Heart left ventricle (tissue), 16 donors: ENCODE measurements at regions not wholly inside any gene's neighbourhood (a gene's known extent, or its start where the extent isn't known, plus 50 kb on each side); places are given as distances from the start of the nearest gene placed in this dataset.

Experiments used
- ATAC-seq, 4 donors: fragments of 200-7000 bp; cut with Tn5 transposase; one replicate each; pipeline ENCODE4 v1.9.1; 2020 to 2022; ENCODE audit warnings: moderate library complexity in 4 of 4, mild to moderate bottlenecking in 3 of 4, moderate number of reproducible peaks in 1 of 4
- DNase-seq, 5 donors: peaks; one replicate each; pipeline ENCODE4 v3.0.0-alpha.2; 2020
- H3K27ac ChIP-seq, 12 donors: fragments of 200-600 bp; sonication (generic) in 4 of 12; one replicate each; pipeline versions ENCODE4 v1.5.0 to v1.8.0; 2016 to 2022; ENCODE audit warnings: mild to moderate bottlenecking in 2 of 12
- H3K27me3 ChIP-seq, 9 donors: fragments of 200-600 bp; sonication (generic) in 2 of 9; one replicate each; pipeline versions ENCODE4 v1.5.1 to v1.8.0; 2016 to 2022; ENCODE audit warnings: mild to moderate bottlenecking in 3 of 9
- H3K36me3 ChIP-seq, 9 donors: fragments of 200-600 bp; sonication (generic) in 2 of 9; one replicate each; pipeline versions ENCODE4 v1.5.0 to v1.8.0; 2018 to 2022; ENCODE audit warnings: mild to moderate bottlenecking in 2 of 9
- H3K4me1 ChIP-seq, 12 donors: fragments of 200-600 bp; sonication (generic) in 4 of 12; one replicate each; pipeline versions ENCODE4 v1.5.0 to v1.8.0; 2016 to 2022; ENCODE audit warnings: mild to moderate bottlenecking in 3 of 12
- H3K4me3 ChIP-seq, 12 donors: fragments of 200-600 bp; sonication (generic) in 4 of 12; one replicate each; pipeline versions ENCODE4 v1.5.0 to v1.8.0; 2017 to 2022; ENCODE audit warnings: mild to moderate bottlenecking in 9 of 12, moderate library complexity in 4 of 12
- H3K9me3 ChIP-seq, 12 donors: fragments of 200-600 bp; sonication (generic) in 4 of 12; one replicate each; pipeline versions ENCODE4 v1.5.0 to v1.8.0; 2016 to 2022; ENCODE audit warnings: mild to moderate bottlenecking in 1 of 12
- POLR2A ChIP-seq, 2 donors: fragments of 450-650 bp; IDR thresholded peaks; one replicate each; pipeline ENCODE4 v1.6.1; 2017; ENCODE audit warnings: antibody characterized with exemption in 2 of 2, mild to moderate bottlenecking in 2 of 2, moderate library complexity in 2 of 2
- WGBS, 4 donors: extraction: QIAGEN DNeasy Blood & Tissue Kit in 2 of 4; methylation state at CpG; one replicate each; pipeline versions ENCODE4 v1.1.5 to v1.1.7; 2013 to 2018; 5-methylcytosine and 5-hydroxymethylcytosine counted together
- intact Hi-C, 10 donors: fragments of 100-400 bp; cut with DNase I; formaldehyde crosslinking; loops; one replicate each; pipeline versions ENCODE4 v1.11.1 to v1.14.2; 2022
- TF ChIP-seq, protein P1 (sequence below), 12 donors: fragments of 200-600 bp; sonication (generic) in 4 of 12; IDR thresholded peaks; one replicate each; pipeline versions ENCODE4 v1.5.0 to v1.8.0; 2018 to 2022; ENCODE audit warnings: antibody characterized with exemption in 12 of 12, mild to moderate bottlenecking in 5 of 12
- donor health status: ischemic (EF 13 %, LVEDD 7.1; RV severe dilation, severe dysfunction).
- donor health status: healthy with polysubstance abuse.
- donor health status: DM: no; HTN: yes; CAD: no.
- donor health status: DM: no; HTN: no; CAD: no.
- donor health status: ischemic (EF 25% LVEDD 6.9; RV normal size, moderate dysfunction).
- donor health status: ischemic (EF 25% LVEDD 5.7; RV mildly dilated, moderate dysfunction).
- donor health status: healthy.
- donor health status: DM: yes; HTN: yes; CAD: no.
- donor health status: ischemic (EF 35%, LVEDD 5.7; RV mildly dilated, moderate dysfunction).
- donor health status: nonischemic (EF 11% LVEDD 7.7; RV severe dilation, severe dysfunction).
- donor health status: DM: yes; HTN: yes; CAD: no.
- donor health status: PGD.
- donor health status: ischemic (EF 29% LVEDD 5.4; RV normal size, mild dysfunction).
- donor health status: nonischemic (EF 23%, LVEDD 6.1; RV moderate dilation, normal function).

DNA sequence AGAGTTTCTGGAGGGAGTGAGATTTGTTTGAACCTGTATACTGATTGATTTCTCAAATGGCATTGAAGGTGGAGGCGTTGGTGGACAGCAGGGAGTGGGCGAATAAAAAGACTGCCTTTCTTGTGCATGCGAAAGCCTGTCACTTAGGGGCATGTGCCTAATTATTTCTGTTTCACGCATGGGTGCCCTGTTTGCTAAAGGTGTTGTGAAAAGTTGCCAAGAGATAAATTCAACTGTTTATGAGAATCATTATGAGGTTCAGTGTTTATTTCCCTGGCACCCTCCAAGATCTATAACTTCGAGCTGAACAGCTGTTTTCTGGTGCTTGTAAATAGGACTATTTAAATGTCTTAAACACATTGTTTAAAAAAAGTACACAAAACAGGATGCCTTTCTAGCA, 67.4 kb upstream of the DMRTA1 start:
- no peak for DNase-seq
- no peak for ATAC-seq
- intact Hi-C loops: no loop called here
- Histone ChIP-seq H3K27me3 (no peaks in the 10 kb centered on the region), H3K27ac (no peak overlapping the region), H3K4me3 (no peak overlapping the region), H3K4me1 (no peaks in the 10 kb centered on the region), H3K36me3 (no peaks in the 10 kb centered on the region), H3K9me3 (no peaks in the 10 kb centered on the region)
- no peak for TF ChIP-seq POLR2A (IDR thresholded peaks at IDR 0.05)
- TF ChIP-seq, protein P1, sequence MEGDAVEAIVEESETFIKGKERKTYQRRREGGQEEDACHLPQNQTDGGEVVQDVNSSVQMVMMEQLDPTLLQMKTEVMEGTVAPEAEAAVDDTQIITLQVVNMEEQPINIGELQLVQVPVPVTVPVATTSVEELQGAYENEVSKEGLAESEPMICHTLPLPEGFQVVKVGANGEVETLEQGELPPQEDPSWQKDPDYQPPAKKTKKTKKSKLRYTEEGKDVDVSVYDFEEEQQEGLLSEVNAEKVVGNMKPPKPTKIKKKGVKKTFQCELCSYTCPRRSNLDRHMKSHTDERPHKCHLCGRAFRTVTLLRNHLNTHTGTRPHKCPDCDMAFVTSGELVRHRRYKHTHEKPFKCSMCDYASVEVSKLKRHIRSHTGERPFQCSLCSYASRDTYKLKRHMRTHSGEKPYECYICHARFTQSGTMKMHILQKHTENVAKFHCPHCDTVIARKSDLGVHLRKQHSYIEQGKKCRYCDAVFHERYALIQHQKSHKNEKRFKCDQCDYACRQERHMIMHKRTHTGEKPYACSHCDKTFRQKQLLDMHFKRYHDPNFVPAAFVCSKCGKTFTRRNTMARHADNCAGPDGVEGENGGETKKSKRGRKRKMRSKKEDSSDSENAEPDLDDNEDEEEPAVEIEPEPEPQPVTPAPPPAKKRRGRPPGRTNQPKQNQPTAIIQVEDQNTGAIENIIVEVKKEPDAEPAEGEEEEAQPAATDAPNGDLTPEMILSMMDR (IDR thresholded peaks at IDR 0.05): no peak
- 54 to 71% (median 62%) methylated on average over 5 of the region's 5 CpGs for WGBS, 4 donors

DNA sequence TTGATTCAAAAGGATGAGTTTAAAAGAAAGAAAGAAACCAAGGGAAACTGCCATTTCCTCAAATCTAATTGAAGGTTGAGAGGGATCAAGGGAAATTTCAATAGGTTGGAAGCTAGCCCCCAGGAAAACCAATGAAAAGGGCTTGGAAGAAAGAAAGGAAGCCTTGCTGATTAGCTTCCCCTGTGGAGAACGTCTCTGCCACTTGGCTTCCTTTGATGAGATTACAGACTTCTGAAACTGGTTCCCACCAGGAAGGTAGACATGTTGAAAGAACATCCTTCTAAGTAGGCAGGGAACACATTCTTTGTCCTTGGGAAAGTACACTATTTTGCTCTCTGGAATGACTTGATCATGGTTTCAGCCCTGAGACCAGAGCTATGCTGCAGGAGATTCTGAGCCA, 65.5 kb upstream of the DMRTA1 start:
- Histone ChIP-seq H3K36me3 (no peaks in the 10 kb centered on the region), H3K4me1 (no peaks in the 10 kb centered on the region), H3K4me3 (no peak overlapping the region), H3K27me3 (no peaks in the 10 kb centered on the region), H3K9me3 (no peaks in the 10 kb centered on the region), H3K27ac (no peak overlapping the region)
- intact Hi-C loops: loop anchor here in 1 of 10 donors (10.0 kb wide), 1 partner anchor 46 kb away; no protein-coding TSS in a partner anchor
- WGBS, 4 donors: 7 to 17% (median 10%) methylated on average over 1 of the region's 1 CpG
- no peak for ATAC-seq
- no peak for DNase-seq
- no peak for TF ChIP-seq POLR2A (IDR thresholded peaks at IDR 0.05)
- TF ChIP-seq, protein P1 (IDR thresholded peaks at IDR 0.05): no peak

DNA sequence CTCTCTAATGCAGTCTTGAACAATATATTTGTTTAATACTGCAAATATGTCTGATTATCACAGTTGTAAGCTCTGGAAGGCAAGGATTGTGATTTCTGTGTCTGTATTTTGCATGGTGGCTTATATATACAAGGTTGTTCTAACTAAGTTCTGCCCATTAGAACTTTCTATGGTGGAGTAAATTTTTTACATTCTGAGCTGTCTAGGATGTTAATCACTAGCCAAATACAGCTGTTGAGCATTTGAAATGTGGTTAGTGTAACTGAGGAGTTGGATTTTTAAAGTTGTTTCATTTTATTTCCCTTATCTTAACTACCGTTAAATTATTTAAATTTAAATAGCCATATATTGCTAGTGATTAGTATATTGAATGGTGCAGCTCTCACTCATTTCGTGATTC, 64.3 kb upstream of the DMRTA1 start:
- no peaks in the 10 kb centered on the region for H3K4me1 ChIP-seq
- no peaks in the 10 kb centered on the region for H3K27me3 ChIP-seq
- 48 to 72% (median 70%) methylated on average over 2 of the region's 2 CpGs for WGBS, 4 donors
- TF ChIP-seq, protein P1 (IDR thresholded peaks at IDR 0.05): no peak
- no peak for TF ChIP-seq POLR2A (IDR thresholded peaks at IDR 0.05)
- ATAC-seq (no peak), DNase-seq (no peak)
- no peaks in the 10 kb centered on the region for H3K9me3 ChIP-seq
- H3K4me3 ChIP-seq: no peak overlapping the region
- intact Hi-C loops: loop anchor here in 1 of 10 donors (10.0 kb wide), 1 partner anchor 48 kb away; no protein-coding TSS in a partner anchor
- H3K27ac ChIP-seq: no peak overlapping the region
- no peaks in the 10 kb centered on the region for H3K36me3 ChIP-seq

DNA sequence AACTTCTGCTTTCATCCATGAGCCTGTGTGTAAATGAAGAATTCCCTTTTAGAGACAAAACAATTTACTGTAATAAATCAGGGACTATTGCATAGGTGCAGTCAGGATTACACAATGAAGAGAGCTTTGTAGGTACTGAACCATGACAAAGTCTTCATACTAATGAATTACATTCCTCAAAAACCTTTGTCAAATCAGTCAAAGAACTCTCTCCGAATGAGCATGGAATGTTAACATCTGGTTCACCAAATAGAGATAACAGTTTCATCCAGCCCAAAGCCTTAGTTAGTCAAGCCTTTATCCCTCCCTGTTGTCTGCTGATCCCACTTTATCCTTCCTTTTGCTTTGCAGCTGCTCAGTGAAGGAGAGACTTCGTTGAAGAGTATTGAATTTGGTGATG, 62.9 kb upstream of the DMRTA1 start:
- Histone ChIP-seq H3K4me3 (no peak overlapping the region), H3K36me3 (no peaks in the 10 kb centered on the region), H3K27me3 (peaks cover 0 to 6% (median 0%) of the 10 kb centered on the region in 9 donors), H3K27ac (no peak overlapping the region), H3K9me3 (no peaks in the 10 kb centered on the region), H3K4me1 (no peaks in the 10 kb centered on the region)
- DNase-seq (no peak), ATAC-seq (no peak)
- 43 to 59% (median 49%) methylated on average over 2 of the region's 2 CpGs for WGBS, 4 donors
- TF ChIP-seq, protein P1 (IDR thresholded peaks at IDR 0.05): no peak
- TF ChIP-seq POLR2A (IDR thresholded peaks at IDR 0.05): no peak
- intact Hi-C loops: loop anchor here in 1 of 10 donors (10.0 kb wide), 1 partner anchor 49 kb away; no protein-coding TSS in a partner anchor
